COLO668 (cell line): ENCODE measurements at regions not wholly inside any gene's neighbourhood (a gene's known extent, or its start where the extent isn't known, plus 50 kb on each side); places are given as distances from the start of the nearest gene placed in this dataset.

Experiments
- DNase-seq: peaks from one replicate; lab custom pipeline; 2025; ENCODE audit not compliant: unreplicated experiment; lab: John Stamatoyannopoulos, UW

- DNase-seq: no peak
Measured at GRCh38 chr2:199631129-199631528, 173.4 kb upstream of the SATB2 start.

GRCh38 chr2:199629301-199629700 lies 171.6 kb upstream of the SATB2 start:
- DNase-seq: no peak

- no peak for DNase-seq
Measured at GRCh38 chr2:199627417-199627816, 169.7 kb upstream of the SATB2 start.

- no peak for DNase-seq
Measured at GRCh38 chr2:199624958-199625357, 167.2 kb upstream of the SATB2 start.

- no peak for DNase-seq
Measured at GRCh38 chr2:199612509-199613130, 154.9 kb upstream of the SATB2 start.

GRCh38 chr2:199607914-199608313 lies 150.2 kb upstream of the SATB2 start:
- DNase-seq: no peak

- no peak for DNase-seq
Measured at GRCh38 chr2:199606193-199606780, 148.5 kb upstream of the SATB2 start.

DNA sequence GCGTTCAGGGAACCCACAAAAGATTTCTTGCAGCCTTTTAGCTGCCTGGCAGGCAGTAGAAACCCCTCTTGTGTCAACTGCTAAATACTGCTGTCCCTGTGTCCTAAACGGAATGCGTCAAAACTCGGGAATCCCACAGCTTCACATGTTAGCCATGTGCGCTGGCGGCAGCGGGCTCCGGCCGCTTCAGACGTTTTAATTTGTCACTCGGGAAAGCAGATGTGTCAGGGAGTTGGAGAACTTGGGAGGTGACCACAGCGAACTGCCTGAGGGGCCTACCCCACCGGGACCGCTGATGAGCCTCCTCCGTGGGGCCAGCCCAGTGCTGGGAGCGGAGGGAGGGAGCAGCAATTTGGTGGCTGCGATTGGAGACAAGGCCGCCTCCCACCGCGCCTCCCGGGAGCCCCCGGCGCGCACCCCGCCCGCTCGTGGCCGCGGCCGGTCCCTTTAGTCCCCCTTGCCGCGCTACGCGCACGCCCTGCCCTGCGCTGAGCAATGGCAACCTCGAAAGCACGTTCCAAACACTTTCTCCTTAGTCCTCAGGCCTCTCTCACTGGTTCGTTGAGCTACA lies 146.1 kb upstream of the SATB2 start:
- no peak for DNase-seq

DNA sequence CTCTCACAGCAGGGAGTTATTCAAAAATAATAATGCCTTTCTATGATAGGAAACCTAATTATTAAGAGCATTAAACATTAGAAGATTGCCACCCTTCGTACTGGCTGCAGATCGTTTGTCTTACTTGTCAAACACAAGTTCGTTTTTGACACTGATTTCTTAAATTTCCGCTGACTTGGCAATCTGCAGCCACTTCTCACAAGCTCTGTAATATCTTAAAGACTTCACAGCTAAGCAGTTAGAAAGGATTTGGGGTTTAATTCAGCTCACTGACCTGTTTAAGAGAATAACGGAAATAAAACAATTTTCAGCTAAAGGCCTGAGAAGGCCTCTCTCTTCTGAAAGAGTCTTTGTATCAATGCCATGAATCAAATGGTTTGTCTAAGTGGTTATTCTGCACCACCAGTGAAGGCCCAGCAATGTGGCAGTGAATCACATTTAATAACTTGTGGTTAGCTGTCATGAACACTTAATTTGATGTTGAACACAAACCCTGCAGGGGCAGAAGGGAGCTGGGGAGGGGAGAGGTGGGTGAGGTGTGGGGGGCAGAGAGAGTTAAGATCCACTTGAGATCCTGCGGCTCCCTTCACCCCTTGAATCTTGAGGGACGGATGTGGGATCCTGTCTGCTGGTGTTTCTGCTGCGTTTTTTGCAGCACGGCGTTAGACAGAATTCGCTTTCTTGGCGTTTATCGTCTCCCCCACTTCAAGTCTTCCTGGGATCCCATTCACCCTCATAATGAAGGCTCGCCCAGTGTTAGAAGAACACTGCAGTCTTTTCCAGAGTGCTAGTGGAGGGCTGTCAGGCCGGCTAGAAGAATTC lies 145.4 kb upstream of the SATB2 start:
- DNase-seq: no peak

DNA sequence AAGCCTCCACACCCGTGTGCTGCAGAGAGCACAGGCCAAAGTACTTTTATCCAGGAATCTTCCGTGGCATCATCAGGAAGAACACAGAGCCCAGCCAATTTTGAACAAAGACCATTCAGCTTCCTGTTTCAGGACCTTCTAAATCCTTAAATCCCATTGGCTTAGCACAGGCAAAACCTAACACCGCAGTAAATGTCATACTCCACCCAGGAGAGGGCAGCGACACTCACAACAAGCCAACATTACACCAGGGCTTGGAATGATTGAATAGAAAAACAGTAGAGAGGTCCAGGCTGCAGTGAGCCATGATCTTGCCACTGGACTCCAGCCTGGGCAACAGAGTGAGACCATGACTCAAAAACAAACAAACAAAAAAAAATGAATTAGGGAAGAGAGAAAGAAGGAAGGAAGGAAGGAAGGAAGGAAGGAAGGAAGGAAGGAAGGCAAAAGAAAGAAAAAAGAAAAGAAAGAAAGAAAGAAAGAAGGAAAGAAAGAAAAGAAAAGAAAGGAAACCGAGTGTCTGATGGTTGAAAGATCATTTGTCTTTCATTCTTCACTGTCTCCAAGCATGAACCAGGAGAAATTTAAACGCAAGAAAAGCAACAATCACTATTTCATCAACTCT lies 144.6 kb upstream of the SATB2 start:
- DNase-seq: peak; percentile 12

GRCh38 chr2:199596549-199596948 lies 138.8 kb upstream of the SATB2 start:
- peak; percentile 9 for DNase-seq

DNA sequence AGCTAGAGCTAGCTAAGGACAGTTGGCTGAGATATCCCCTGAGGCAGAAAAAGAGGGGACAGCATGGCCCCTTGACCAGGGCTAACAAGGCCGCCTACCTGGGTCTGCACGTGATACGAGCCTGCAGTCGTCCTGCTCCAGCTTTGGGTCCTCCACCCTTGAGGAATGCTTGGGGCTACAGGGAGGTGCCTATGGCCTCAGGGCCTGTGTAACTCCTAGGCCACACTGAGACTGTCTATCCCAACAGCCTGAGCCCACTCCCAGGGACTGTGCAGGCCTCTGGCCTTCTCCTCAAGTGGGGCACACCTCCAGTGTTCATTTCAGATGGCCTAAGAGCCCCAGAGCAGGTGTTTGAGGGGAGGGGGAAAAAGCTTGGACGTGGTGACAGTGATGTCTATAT lies 136.7 kb upstream of the SATB2 start:
- no peak for DNase-seq

GRCh38 chr2:199591826-199592225 lies 134.1 kb upstream of the SATB2 start:
- no peak for DNase-seq

DNA sequence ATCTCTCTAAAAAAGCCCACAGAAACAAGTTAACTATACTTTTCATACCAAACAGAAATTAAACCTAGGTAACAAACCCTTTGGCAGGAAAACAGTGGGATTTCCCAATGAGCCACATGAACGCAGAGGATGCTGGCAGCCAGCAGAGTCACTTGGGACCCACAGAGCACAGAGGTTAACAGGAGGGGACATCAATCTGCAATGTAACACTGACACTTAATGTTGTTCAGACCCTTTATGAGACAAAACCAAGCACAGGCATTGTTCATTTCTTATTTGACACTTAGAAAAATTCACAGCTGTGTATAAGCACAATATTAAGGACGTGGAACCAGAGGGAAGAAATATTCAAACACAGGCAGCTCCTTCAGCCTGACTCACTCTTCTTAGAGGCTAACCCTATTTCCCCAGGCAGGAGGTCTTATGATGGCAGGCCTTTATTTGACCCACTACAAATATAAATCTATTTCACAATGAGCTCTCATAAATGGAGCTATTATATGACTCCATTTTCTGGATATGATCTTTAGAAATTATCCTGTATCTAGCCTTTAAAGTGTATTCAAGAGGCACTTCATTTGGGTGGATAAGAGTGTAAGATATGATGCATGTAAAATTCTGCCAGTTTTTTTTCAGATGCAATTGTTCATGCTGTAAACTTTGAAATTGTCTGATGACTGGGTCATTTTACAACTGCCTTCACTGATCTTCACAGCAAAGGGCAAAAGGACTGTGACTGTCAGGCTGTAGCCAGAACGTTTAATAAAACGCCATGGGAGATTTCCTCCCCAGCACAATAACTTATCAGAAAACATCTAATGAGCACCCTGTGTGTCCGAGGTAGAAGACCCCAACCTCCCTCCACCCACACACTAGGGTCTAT lies 132.8 kb upstream of the SATB2 start:
- no peak for DNase-seq

DNA sequence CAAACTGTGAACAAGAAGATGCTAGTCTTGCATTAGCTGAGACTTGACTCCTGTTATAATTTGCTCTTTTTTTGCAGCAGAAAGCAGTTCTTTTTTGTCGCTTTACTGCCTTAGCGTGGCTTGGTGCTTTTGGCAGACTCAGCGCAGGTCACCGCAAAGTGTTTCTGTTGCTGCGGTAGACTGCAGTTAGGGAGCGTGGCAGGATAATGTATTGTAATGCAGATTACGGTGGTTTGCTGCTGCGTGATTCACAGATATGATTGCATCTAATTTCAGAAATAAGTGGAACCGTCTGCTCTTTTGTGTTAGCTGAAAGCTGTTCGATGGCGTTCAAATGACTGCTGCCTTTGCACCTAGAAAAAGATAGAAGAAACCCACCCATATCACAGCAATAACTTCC lies 131.6 kb upstream of the SATB2 start:
- DNase-seq: no peak

DNA sequence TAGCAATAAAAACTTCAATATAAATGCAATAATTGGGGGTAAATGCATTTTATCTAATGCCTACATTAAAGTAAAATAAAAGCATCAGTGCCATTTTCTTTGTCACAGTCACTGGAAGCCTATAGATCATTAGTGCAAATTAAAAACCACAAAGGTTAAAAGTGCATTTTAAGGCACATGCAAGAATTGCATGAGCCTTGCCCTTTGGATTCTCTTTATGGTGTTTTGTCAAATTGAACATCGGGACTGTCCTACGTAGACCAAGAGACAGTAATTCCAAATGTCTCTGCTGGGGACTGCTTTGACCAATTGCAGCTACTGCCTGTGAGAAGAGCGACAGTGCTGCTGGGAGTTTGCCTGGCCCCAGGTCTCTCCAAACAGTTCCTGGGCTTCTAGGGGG lies 130.3 kb upstream of the SATB2 start:
- no peak for DNase-seq

DNA sequence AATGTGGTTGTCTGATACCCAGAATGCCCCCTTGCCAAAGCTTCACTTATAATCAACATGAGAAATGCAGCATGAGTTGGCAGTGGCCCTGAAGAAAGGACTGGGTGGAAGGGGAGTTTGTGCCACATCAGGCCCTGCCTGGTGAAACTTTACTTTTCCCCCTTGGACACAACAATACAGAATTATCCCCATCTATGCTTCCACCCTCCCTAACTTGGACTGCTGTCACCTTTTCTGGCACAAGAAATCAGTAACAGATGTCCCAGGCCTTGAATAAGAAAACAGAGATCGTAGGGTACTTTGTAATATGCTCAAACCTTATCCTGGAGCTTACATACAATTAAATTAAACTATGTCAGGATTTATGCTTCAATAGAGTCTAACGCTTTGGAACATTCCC lies 128.9 kb upstream of the SATB2 start:
- no peak for DNase-seq

DNA sequence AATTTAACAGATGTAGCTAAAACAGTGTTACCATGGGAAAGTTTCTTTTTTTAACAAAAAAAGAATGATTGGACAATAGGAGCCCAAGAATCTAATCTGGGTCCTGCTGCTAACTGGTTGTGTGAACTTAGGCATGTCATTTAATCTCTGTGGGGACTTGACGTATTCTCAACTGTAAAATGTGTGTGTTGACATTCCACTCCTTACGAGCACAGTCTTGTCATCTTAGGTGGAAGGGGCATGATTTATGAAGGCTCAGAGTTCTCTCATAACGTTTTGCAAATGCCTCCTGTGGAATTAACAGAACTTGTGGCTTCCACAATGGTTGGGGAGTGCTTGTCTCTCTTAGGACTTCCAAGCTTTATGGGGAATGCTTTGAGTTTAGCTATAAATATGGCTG lies 125.9 kb upstream of the SATB2 start:
- no peak for DNase-seq

- no peak for DNase-seq
Measured at GRCh38 chr2:199581935-199582360, 124.2 kb upstream of the SATB2 start.

- no peak for DNase-seq
Measured at GRCh38 chr2:199581408-199581807, 123.7 kb upstream of the SATB2 start.

GRCh38 chr2:199575416-199575815 lies 117.7 kb upstream of the SATB2 start:
- DNase-seq: no peak
